ENCODE measurements at regions not wholly inside any gene's neighbourhood (a gene's known extent, or its start where the extent isn't known, plus 50 kb on each side); places are given as distances from the start of the nearest gene placed in this dataset.

GRCh38 chr9:89554307-89555035 is 50.3 kb upstream of the GADD45G start:
- no peak for DNase-seq (ENCODE audit: low read depth)

- no peak for DNase-seq (ENCODE audit: low read depth)
Observed at GRCh38 chr9:89553451-89554010, 51.3 kb upstream of the GADD45G start.

- no peak for DNase-seq (ENCODE audit: low read depth)
Observed at GRCh38 chr9:89550346-89550927, 52.5 kb upstream of the SEMA4D start.

DNA sequence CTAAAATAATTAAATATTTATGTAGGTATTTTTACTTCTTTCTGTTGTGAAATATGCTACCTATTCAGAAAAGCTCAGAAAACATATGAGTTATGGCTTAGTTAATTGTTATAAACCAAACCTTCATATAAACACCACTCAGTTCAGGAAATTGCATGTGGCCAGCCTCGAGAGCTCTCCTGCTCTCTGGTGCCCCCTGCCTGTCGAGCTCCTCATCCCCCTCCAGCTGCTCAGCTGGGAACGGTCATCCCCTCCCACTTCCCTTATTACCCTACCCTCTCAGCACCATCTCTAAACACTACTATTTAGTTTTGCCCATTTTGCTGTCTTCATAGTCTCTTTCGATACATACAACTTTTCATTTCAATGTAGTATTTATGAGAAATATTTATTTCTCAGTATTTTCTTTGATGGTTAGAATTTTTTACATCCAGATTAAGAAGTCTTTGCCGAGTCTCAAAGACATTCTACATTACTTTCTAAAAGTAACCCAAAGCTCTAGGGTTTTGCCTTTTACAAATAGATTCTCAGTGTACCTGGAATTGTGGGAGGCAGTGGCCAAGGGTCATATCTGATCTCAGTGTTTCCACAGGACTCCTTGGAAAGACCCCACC is 51.2 kb upstream of the SEMA4D start:
- DNase-seq (ENCODE audit: low read depth) = peak; percentile 22

DNA sequence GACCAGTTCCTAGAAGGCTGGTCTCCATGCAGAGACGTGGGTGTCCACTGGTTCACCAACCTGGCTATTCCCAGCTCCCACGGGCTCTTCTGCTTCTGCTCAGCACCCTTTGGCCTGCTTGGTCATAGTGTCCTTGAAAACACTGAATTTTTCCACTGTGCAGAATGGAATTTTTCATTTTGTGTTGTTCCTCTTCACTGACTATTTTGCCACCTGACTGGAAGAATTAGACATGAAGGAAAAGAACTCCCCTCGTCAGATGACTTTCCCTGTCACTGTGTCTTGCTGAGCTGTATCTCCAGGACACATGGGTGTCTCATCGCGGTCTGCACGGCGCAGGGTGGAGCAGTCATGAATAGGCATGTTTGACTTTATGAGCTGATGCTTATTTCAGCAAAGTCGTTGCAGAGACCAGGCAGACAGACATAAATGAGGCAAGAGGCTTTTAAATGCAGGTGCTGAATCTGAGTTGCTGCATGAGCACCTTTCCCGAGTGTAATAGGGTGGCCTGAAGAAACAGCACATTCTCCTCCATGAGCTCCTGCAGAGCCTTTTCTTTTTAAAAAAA is 50.2 kb upstream of the SEMA4D start:
- no peak for DNase-seq (ENCODE audit: low read depth)
